HepG2 (cell line): ENCODE measurements at regions not wholly inside any gene's neighbourhood (a gene's known extent, or its start where the extent isn't known, plus 50 kb on each side); places are given as distances from the start of the nearest gene placed in this dataset.

Source experiments
- ATAC-seq: fragments of 200-7000 bp; cut with Tn5 transposase; 3 replicates; pipeline ENCODE4 v1.9.1; 2020; ENCODE audit warnings: mild to moderate bottlenecking, moderate library complexity
- BruUV-seq: library from RNA; stranded (reverse); fragments of 400-500 nt; replicated peaks from 2 replicates; lab custom pipeline; 2021; lab: Mats Ljungman, UMichigan
- CTCF ChIA-PET: fragments of 300-600 bp; formaldehyde crosslinking; extraction: SDS; loops from one replicate; lab custom pipeline; 2021; ENCODE audit warnings: low total read pairs, inconsistent platforms, low intra/inter-chr PET ratio; lab: Yijun Ruan, JAX
- POLR2A ChIA-PET: fragments of 350-600 bp; sonication (Branson Sonifier 250); formaldehyde crosslinking; loops from one replicate; lab custom pipeline; 2020; ENCODE audit warnings: antibody characterized with exemption, inconsistent platforms; lab: Yijun Ruan, JAX
- DNase-seq: peaks from one replicate; pipeline ENCODE4 v3.0.0-alpha.2; 2015; ENCODE audit warnings: low spot score
- FAIRE-seq: peaks from 3 replicates; lab custom pipeline; 2011; peaks lifted over from hg19 to GRCh38; lab: Jason Lieb, UNC
- H2AFZ ChIP-seq: one replicate; pipeline ENCODE4 v1.6.1; 2011; ENCODE audit warnings: low read length, inconsistent platforms
- H3K27ac ChIP-seq: fragments of 300-600 bp; 3 replicates; pipeline ENCODE4 v1.8.0; 2011; ENCODE audit warnings: mixed run types, mild to moderate bottlenecking, mixed read lengths, low read length, inconsistent platforms; ENCODE audit not compliant: insufficient read depth; ENCODE audit errors: extremely low read length
- H3K27me3 ChIP-seq, 2 experiments: fragments of 200-600 bp in 1 of 2; 2 replicates in 1 of 2; 3 replicates in 1 of 2; pipeline versions ENCODE4 v1.6.0 to v1.8.0; 2011; ENCODE audit warnings: low read length in 2 of 2, mild to moderate bottlenecking in 2 of 2, moderate library complexity in 2 of 2, inconsistent platforms in 1 of 2; ENCODE audit not compliant: insufficient read depth in 2 of 2, control insufficient read depth in 1 of 2
- H3K36me3 ChIP-seq, 2 experiments: fragments of 200-600 bp in 1 of 2; replicated peaks in 1 of 2; 2 replicates in 1 of 2; 3 replicates in 1 of 2; pipeline versions ENCODE4 v1.5.1 to v1.8.0; 2011; ENCODE audit warnings: low read length in 2 of 2, inconsistent platforms in 1 of 2; ENCODE audit not compliant: insufficient read depth in 2 of 2, control insufficient read depth in 1 of 2
- H3K4me1 ChIP-seq: 2 replicates; pipeline ENCODE4 v1.5.1; 2012; ENCODE audit warnings: low read length, inconsistent platforms; ENCODE audit not compliant: insufficient read depth
- H3K4me2 ChIP-seq: 2 replicates; pipeline ENCODE4 v1.6.0; 2011; ENCODE audit warnings: low read depth, low read length, inconsistent platforms
- H3K4me3 ChIP-seq, 3 experiments: fragments of 200-600 bp in 1 of 3; sonication (generic), shearing (Covaris generic) in 1 of 3; replicated peaks in 1 of 3; 2 replicates each; pipeline ENCODE4 v1.5.1; 2011 to 2016; ENCODE audit warnings: low read length in 3 of 3, inconsistent platforms in 2 of 3, low read depth in 2 of 3, mild to moderate bottlenecking in 2 of 3, control low read depth in 1 of 3, mixed read lengths in 1 of 3; ENCODE audit not compliant: insufficient read depth in 1 of 3
- H3K79me2 ChIP-seq: one replicate; pipeline ENCODE4 v1.6.1; 2011; ENCODE audit warnings: low read length, inconsistent platforms; ENCODE audit not compliant: insufficient read depth
- H3K9ac ChIP-seq: 2 replicates; pipeline ENCODE4 v1.6.0; 2011; ENCODE audit warnings: mild to moderate bottlenecking, low read depth, low read length, inconsistent platforms; ENCODE audit not compliant: insufficient read depth
- H3K9me3 ChIP-seq: 2 replicates; pipeline ENCODE4 v1.5.1; 2012; ENCODE audit warnings: mild to moderate bottlenecking, low read length
- H4K20me1 ChIP-seq: 2 replicates; pipeline ENCODE4 v1.6.0; 2011; ENCODE audit warnings: inconsistent platforms, mild to moderate bottlenecking, low read length, moderate library complexity; ENCODE audit not compliant: insufficient read depth
- AGO2 ChIP-seq: fragments of 200-400 bp; formaldehyde crosslinking; optimal IDR thresholded peaks from 2 replicates; pipeline ENCODE3; 2017; ENCODE audit warnings: mild to moderate bottlenecking, low read depth, low read length, moderate library complexity
- ATF7 ChIP-seq, 2 experiments: fragments of 450-650 bp in 1 of 2; sonication (generic) in 1 of 2; formaldehyde crosslinking in 1 of 2; IDR thresholded peaks; 2 replicates each; pipeline versions ENCODE4 v1.4.0 to v1.6.1; 2016 to 2020; ENCODE audit warnings: antibody characterized with exemption in 1 of 2, mild to moderate bottlenecking in 1 of 2, missing genetic modification reagents in 1 of 2
- CC2D1A ChIP-seq: sonication (generic); formaldehyde crosslinking; IDR thresholded peaks from 2 replicates; pipeline ENCODE4 v1.8.1; 2023; ENCODE audit warnings: mild to moderate bottlenecking, missing genetic modification reagents
- DNMT1 ChIP-seq: sonication (generic); formaldehyde crosslinking; IDR thresholded peaks from 2 replicates; pipeline ENCODE4 v1.5.1; 2020; ENCODE audit warnings: mild to moderate bottlenecking, missing genetic modification reagents
- ELF3 ChIP-seq: IDR thresholded peaks from 2 replicates; pipeline ENCODE4 v1.6.1; 2016; ENCODE audit warnings: missing genetic modification reagents, missing compliant biosample characterization
- KDM4B ChIP-seq: sonication (generic); formaldehyde crosslinking; IDR thresholded peaks from 2 replicates; pipeline ENCODE4 v1.4.0; 2020; ENCODE audit warnings: missing genetic modification reagents
- MIXL1 ChIP-seq: IDR thresholded peaks from 2 replicates; pipeline ENCODE4 v1.6.1; 2016
- PAXIP1 ChIP-seq: sonication (generic); formaldehyde crosslinking; conservative IDR thresholded peaks from 2 replicates; pipeline ENCODE4 v1.4.0; 2020; ENCODE audit warnings: mild to moderate bottlenecking, missing genetic modification reagents, moderate library complexity
- RBM22 ChIP-seq: fragments of 200-400 bp; formaldehyde crosslinking; optimal IDR thresholded peaks from 2 replicates; pipeline ENCODE3; 2017; ENCODE audit warnings: mild to moderate bottlenecking, low read length, moderate library complexity
- SIX1 ChIP-seq: sonication (generic); formaldehyde crosslinking; IDR thresholded peaks from 2 replicates; pipeline ENCODE4 v1.4.0; 2020; ENCODE audit warnings: missing genetic modification reagents, borderline replicate concordance
- ZBTB42 ChIP-seq: sonication (generic); formaldehyde crosslinking; IDR thresholded peaks from 2 replicates; pipeline ENCODE4 v1.5.0; 2020; ENCODE audit warnings: mild to moderate bottlenecking, missing genetic modification reagents
- ZKSCAN1 ChIP-seq: fragments of 150-350 bp; IDR thresholded peaks from 2 replicates; pipeline ENCODE4 v1.6.1; 2014; ENCODE audit warnings: low read length
- ZNF276 ChIP-seq: sonication (generic); formaldehyde crosslinking; IDR thresholded peaks from 2 replicates; pipeline ENCODE4 v1.4.0; 2020; ENCODE audit warnings: mild to moderate bottlenecking, low read depth, missing genetic modification reagents
- ZNF550 ChIP-seq: sonication (generic); formaldehyde crosslinking; IDR thresholded peaks from 2 replicates; pipeline ENCODE4 v1.4.0; 2020; ENCODE audit warnings: mild to moderate bottlenecking, missing genetic modification reagents, borderline replicate concordance
- ZNF800 ChIP-seq: sonication (generic); formaldehyde crosslinking; IDR thresholded peaks from 2 replicates; pipeline ENCODE4 v1.4.0; 2020; ENCODE audit warnings: missing genetic modification reagents
- WGBS: methylation state at CpG from one replicate; pipeline ENCODE4 v1.1.6; 2017; ENCODE audit warnings: low lambda C conversion rate; 5-methylcytosine and 5-hydroxymethylcytosine counted together
- in situ Hi-C: cut with HindIII; loops from 2 replicates; pipeline ENCODE4 v1.10.0; 2017; ENCODE audit warnings: low pct_unique_long_range_greater_than_20kb; ENCODE audit not compliant: extremely low pct_ligation_motif_present
- intact Hi-C: fragments of 100-400 bp; cut with micrococcal nuclease; formaldehyde crosslinking; loops from one replicate; pipeline ENCODE4 v1.10.0; 2022; ENCODE audit not compliant: unreplicated experiment

GRCh38 chr2:63735931-63736330, 105.8 kb upstream of the UGP2 start:
- POLR2A ChIA-PET = interaction anchor here (0.9 to 5.5 kb wide), 2 partner anchors 92 to 106 kb away, joined by 3 to 73 read pairs; partner anchors contain the start of gene UGP2
- peak overlapping the region; percentile 74 for H3K27ac ChIP-seq
- in situ Hi-C loops (no loop called here), intact Hi-C loops (loop anchor here (2.0 to 10.0 kb wide), 3 partner anchors 15 to 419 kb away; partner anchors contain the start of gene UGP2)
- H3K79me2 ChIP-seq = no peaks in the 10 kb centered on the region
- peaks cover 68% of the 10 kb centered on the region for H3K4me1 ChIP-seq
- no peak for DNase-seq
- no peaks in the 10 kb centered on the region for H3K27me3 ChIP-seq
- H3K4me3 ChIP-seq = no peak overlapping the region
- no peak overlapping the region for H2AFZ ChIP-seq
- no peak overlapping the region for H3K9ac ChIP-seq
- H4K20me1 ChIP-seq = no peaks in the 10 kb centered on the region
- CTCF ChIA-PET = no interaction called here
- no peaks in the 10 kb centered on the region for H3K36me3 ChIP-seq
- no peaks in the 10 kb centered on the region for H3K9me3 ChIP-seq
- no TSS peak for BruUV-seq
- 68% methylated on average over 1 of the region's 1 CpG for WGBS
- no peak for FAIRE-seq
- ATAC-seq = no peak
- H3K4me2 ChIP-seq = no peak overlapping the region
- TF ChIP-seq MIXL1 (CRISPR knock-in tag) (0 out of 2 replicates have a peak, but pooled peaks have one; percentile 43), ELF3 (CRISPR knock-in tag) (peak; percentile 42; the same call in 1 of the 2 replicates), ZNF800 (CRISPR knock-in tag) (no peak), ZKSCAN1 (no peak), CC2D1A (CRISPR knock-in tag) (no peak), ZNF550 (no peak), SIX1 (peak; percentile 60; the same call in 1 of the 2 replicates), KDM4B (CRISPR knock-in tag) (no peak), ZBTB42 (no peak), ATF7 (IDR thresholded peaks at IDR 0.05) (no peak), ATF7 (CRISPR knock-in tag; IDR thresholded peaks at IDR 0.05) (no peak), AGO2 (no peak), ZNF276 (CRISPR knock-in tag) (no peak), DNMT1 (CRISPR knock-in tag) (no peak), PAXIP1 (CRISPR knock-in tag) (no peak), RBM22 (no peak)
